ENCODE measurements at regions not wholly inside any gene's neighbourhood (a gene's known extent, or its start where the extent isn't known, plus 50 kb on each side); places are given as distances from the start of the nearest gene placed in this dataset.

DNA sequence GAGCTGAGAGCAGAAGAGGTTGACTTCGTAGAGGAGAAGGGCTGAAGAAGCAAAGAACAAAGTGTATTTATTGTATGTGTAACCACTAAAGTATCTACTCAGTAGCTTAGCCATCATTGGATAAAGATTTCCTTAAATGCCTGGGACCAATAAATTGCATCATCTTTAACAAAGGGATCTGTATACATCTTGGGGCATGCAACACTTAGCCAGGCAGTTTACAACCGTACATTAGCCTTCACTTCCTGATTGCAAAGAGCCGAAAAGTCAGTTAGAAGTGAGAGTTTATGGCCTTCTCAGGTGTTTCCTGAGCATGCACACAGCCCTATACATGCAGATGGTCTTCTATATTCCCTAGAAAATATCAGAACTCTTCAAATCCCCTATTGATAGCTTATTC is 68.0 kb upstream of the MAGED1 start:
- TF ChIP-seq, protein P1, sequence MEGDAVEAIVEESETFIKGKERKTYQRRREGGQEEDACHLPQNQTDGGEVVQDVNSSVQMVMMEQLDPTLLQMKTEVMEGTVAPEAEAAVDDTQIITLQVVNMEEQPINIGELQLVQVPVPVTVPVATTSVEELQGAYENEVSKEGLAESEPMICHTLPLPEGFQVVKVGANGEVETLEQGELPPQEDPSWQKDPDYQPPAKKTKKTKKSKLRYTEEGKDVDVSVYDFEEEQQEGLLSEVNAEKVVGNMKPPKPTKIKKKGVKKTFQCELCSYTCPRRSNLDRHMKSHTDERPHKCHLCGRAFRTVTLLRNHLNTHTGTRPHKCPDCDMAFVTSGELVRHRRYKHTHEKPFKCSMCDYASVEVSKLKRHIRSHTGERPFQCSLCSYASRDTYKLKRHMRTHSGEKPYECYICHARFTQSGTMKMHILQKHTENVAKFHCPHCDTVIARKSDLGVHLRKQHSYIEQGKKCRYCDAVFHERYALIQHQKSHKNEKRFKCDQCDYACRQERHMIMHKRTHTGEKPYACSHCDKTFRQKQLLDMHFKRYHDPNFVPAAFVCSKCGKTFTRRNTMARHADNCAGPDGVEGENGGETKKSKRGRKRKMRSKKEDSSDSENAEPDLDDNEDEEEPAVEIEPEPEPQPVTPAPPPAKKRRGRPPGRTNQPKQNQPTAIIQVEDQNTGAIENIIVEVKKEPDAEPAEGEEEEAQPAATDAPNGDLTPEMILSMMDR (IDR thresholded peaks at IDR 0.05) = no peak
- TF ChIP-seq ZFX (IDR thresholded peaks at IDR 0.05; ENCODE audit: borderline replicate concordance) = no peak
- H3K27ac ChIP-seq = no peak overlapping the region

DNA sequence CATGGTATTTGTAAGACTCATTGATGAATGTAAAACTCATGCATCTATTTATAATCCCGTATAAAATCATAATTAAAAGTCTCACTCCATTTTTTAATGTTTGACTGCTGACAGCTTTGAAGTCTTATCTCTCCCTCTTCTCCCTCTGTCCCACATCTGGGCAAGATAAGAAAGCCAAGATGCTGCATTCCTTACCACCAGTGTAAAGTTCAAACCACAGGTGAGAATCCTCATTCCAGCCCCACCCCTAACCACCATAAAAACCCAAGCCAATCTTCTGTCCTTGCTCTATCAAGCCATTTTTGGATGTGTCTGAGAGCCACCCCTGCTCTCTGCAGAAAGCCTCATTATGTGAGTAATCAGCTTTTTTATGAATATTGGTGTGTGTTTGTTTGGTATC is 59.3 kb upstream of the MAGED1 start:
- H3K27ac ChIP-seq = no peak overlapping the region
- TF ChIP-seq, protein P1 (IDR thresholded peaks at IDR 0.05) = no peak
- TF ChIP-seq ZFX (IDR thresholded peaks at IDR 0.05; ENCODE audit: borderline replicate concordance) = no peak

DNA sequence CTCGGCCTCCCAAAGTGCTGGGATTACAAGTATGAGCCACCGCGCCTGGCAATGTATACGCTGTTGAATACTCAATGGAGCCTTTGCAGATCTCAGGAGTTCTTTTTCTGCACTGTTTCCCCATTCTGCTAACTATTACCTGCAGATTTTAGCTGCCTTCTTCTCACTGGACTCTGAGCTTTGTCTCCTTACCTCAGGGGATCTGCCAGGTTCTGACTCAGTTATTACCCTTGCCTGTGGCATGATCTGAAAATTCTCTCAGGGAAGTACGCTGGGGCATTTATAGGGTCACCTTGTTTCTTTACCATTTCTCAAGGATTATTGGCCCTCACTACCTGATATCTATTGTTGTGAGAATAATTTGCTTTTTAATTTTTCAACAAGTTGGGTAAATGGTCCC is 56.6 kb upstream of the MAGED1 start:
- no peak overlapping the region for H3K27ac ChIP-seq
- TF ChIP-seq, protein P1 (IDR thresholded peaks at IDR 0.05) = no peak
- TF ChIP-seq ZFX (IDR thresholded peaks at IDR 0.05; ENCODE audit: borderline replicate concordance) = no peak

DNA sequence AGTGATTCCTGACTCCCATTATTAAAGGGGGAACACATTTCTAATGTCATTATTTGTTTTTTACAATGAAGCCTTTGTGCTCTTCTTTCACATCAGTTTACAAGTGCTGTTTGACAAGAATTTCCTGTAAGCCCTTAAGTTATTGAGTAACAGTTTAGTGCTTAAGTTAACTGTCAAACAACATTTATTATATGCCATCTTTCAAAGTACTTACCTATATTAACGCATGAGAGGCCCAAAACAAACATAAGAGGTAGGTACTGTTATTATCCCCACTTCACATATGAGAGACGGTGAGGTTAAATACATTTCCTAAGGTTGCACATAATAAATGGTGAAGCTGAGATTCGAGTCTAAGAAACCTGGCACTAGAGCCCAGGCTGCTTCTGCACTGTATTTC is 56.0 kb upstream of the MAGED1 start:
- H3K27ac ChIP-seq = no peak overlapping the region

DNA sequence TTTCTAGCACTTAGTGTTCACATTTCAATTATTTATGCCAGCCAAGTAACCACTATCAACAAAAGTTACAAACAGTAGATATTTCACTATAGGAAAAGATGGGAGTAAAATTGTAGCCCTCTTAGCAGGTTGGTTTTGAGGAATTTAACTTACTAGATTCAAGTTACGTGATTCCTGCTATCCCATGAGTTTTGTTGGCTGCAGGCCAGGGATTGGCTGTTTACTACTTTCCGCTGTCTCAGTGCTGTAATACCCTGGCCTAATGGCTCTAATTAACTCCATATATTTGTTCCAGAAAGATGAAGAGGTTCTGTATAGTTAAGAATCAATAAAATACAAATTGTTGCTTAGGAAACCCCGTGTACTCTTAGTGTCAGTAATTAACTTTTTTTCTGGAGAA is 55.5 kb upstream of the MAGED1 start:
- TF ChIP-seq ZFX (IDR thresholded peaks at IDR 0.05; ENCODE audit: borderline replicate concordance) = no peak
- TF ChIP-seq, protein P1 (IDR thresholded peaks at IDR 0.05) = no peak
- H3K27ac ChIP-seq = no peak overlapping the region

More for the DNA sequence above, 56.0 kb upstream of the MAGED1 start:
- TF ChIP-seq, protein P1 (IDR thresholded peaks at IDR 0.05) = no peak
- no peak for TF ChIP-seq ZFX (IDR thresholded peaks at IDR 0.05; ENCODE audit: borderline replicate concordance)

Data from 22Rv1 (cell line).